HG03097 (cell line): ENCODE measurements at regions not wholly inside any gene's neighbourhood (a gene's known extent, or its start where the extent isn't known, plus 50 kb on each side); places are given as distances from the start of the nearest gene placed in this dataset.
A peak's percentile ranks its signal among the peaks of the same experiment; 100 is the strongest.

Source experiments
- ATAC-seq: cut with Tn5 transposase; IDR thresholded peaks from one replicate; pipeline ENCODE4 v1.9.1; 2021; ENCODE audit not compliant: unreplicated experiment, low FRiP score

DNA sequence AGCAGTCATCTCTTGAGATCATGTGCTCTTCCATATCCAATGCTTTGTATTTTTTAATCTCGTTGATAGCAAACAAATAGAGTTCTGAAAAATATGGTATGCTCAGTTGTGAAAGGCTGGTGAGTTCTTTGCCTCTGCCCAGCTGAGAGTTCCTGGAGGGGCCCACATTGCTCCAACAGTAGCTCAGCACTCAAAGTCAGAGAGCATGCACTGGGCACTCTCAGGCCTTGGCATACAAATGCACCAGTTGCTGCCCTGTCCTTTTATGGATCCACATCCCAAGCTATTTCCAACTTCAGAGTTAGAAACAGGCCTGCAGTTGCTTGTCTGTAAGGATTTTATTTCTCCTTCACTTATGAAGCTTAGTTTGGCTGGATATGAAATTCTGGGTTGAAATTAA lies 181.7 kb upstream of the CHRNA7 start:
- no peak for ATAC-seq

- ATAC-seq: no peak
Measured at GRCh38 chr15:31852933-31853799, 177.1 kb upstream of the CHRNA7 start.

DNA sequence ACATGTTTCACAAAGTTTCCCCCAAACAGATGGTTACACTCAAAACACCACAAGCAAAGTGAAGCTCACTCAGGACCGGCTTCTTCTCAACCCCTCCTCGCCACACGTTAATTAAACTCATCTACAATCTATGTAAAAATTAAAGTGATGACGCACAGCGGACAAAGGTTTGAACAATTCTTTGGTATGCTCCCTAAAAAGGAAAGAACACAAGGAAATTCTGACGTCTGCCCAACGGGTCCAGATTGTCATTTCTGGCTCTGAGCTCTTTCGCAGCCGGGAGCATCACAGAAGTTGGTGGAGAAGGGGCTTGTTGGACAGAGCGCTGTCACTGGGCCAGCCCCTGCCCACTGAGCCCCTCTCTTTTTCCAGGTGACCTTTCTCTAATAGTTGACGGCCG lies 173.7 kb upstream of the CHRNA7 start:
- no peak for ATAC-seq

GRCh38 chr15:31857194-31857593 lies 173.1 kb upstream of the CHRNA7 start:
- no peak for ATAC-seq

GRCh38 chr15:31858026-31858425 lies 172.3 kb upstream of the CHRNA7 start:
- no peak for ATAC-seq

DNA sequence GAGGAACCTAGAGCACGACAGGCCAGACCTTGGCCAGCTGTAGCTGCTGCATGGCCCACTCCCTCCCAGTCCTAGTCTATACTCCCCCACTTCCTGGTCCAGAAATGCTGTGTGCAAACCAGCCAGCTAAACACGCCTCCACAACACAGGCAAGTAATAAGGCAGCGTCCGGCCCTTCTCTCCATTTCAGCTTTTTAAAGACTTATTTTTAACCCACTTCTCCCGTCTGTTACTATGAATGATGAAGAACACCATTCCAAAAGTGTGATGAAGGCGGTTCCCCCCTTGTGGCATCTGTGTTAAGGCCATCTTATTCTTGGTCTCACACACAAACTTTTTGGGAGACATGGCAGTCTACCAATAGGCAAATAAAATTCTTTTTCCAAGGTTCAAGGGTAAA lies 164.1 kb upstream of the CHRNA7 start:
- no peak for ATAC-seq

DNA sequence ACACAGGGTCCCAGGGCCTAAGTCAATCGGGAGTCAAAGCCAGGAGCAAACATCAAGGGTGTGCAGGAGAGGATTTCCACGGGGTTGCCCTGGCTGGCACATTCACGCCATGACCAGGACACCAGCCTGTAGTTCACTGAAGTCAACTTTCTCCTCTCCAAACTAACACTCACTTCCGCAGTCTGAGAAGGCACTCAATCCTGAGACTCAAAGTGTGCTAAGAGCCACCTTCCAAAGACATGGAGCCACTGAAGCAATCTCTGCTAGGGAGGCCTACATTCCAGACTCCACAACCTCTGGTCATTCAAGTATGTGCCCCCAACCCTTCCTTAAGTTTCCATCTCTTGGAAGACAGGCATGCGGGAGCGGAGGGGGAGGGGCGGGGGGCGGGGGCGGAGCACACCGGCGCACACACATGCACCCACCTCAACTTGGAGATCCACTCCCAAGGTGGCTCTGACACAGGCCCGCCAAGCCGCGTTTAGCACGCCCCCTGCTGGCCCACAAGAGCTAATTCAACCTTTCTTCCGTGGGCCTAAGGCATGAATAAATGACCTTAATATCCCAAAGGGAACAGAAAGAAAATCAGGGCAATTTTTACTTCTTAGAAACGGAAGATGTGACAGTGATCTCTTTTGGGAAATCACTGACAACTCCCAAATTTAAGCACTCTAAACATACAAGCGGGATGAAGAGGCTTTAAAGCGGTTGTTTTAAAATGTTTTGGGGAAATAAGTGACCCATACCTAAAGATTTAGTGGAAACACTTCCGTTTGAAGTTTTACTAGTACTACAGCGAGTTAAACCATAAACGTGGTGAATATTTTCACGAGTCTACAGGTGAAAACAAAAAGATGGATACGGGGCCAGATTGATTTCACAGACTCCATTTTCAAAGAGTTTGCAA lies 162.5 kb upstream of the CHRNA7 start:
- ATAC-seq: no peak

DNA sequence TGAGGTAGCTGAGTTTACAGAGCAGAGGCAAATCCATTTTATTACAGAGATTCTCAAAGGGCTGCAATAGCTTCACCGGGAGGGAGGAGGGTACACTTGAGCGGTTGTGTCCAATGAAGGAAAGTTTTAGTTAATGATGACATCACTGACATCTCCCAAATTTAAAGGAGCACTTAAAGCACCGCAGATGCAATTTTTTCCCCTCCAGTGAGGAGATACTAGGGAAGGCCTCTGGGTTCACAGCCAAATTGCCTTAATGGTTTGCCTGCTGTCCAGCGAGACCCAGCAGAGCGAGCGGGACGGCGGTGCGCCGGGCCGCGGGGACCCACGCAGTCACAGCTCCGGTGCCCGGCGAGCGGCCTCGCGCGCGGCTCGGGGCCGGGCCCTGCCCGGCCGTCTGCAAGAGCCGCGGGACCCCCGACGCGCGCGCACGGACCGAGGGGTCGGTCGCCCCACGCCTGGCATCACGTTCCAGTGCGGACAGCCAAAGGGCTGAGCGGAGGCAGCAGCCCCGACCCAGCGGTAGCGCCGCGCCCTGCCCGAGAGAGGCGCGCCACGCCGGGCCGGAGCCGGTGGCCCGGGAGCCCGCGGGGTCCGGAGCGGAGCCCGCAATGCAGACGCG lies 160.5 kb upstream of the CHRNA7 start:
- no peak for ATAC-seq

- ATAC-seq: peak; percentile 90
Measured at GRCh38 chr15:31870328-31871165, 159.8 kb upstream of the CHRNA7 start, which contains the start of gene OTUD7A. TSS of gene OTUD7A (minus strand) at chr15:31870673.

- no peak for ATAC-seq
Measured at GRCh38 chr15:31871166-31871886, 159.0 kb upstream of the CHRNA7 start.

- ATAC-seq: no peak
Measured at GRCh38 chr15:31871887-31872281, 158.4 kb upstream of the CHRNA7 start.

DNA sequence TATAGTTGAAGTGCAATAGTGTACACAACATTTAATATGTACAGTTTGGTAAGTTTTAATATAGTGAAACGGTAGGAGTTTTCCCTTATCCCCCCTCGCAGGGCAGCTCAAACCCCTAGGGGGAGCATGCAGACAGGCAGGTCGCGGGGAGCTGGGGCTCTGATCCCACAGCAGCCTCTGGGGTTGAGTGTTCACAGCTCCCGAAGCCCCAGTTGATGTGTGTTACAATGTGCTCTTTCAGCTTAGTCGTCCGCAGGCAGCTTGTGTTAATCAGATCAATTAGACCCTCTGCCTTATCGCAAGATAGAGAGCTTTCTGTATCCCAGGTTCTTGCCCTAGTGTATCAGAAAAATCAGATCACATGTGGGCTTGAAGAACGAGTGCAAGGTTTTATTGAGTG lies 143.1 kb upstream of the CHRNA7 start:
- no peak for ATAC-seq

- ATAC-seq: no peak
Measured at GRCh38 chr15:31892513-31892912, 137.8 kb upstream of the CHRNA7 start.

DNA sequence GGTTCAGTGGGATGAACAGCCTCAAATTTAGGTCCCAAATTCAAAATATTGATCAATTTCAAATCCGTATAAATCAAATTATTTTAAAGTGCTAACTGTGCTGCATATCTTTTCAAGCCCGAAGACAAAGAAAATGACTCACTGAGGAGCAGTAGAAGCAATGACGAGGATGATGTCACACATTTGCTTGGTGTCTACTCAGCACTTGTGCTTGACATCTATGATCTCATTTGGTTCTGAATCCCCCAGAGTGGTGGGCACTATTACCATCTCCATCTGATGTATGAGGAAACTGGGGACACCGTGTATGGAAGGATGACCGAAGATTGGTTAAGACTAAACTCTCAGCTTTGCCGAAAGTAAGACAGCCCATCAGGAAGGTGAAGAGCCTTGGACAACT lies 136.5 kb upstream of the CHRNA7 start:
- no peak for ATAC-seq

DNA sequence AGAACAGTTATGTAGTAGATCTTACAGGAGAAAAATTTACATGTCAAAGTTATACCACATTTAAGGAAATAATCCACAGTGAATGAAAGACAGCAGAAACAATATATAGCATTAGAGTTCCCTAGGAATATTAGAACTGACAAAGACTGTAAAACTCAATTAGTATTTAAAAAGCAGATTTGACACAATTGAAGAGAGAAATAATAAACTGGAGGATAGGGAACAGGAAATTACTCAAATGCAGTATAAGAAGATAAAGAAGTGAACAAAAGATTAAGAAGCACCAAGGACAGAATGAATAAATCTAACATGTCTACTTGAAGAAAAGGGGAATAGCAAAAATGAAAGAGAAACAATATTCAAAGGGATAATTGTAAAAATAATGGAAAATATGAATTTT lies 132.6 kb upstream of the CHRNA7 start:
- no peak for ATAC-seq

DNA sequence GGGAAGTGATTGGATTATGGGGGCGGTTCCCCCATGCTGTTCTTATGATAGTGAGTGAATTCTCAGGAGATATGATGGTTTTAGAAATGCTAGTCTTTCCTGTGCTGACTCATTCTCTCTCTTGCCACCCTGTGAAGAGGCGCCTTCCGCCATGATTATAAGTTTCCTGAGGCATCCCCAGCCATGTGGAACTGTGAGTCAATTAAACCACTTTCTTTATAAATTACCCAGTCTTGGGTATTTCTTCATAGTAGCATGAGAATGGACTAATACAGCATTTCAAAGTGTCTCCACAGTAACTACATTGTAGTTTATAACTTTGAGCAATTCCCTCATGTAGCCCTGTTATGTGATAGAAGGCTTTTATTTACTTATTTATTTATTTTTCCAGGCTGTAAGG lies 128.8 kb upstream of the CHRNA7 start:
- no peak for ATAC-seq

GRCh38 chr15:31905054-31905453 lies 125.3 kb upstream of the CHRNA7 start:
- no peak for ATAC-seq

DNA sequence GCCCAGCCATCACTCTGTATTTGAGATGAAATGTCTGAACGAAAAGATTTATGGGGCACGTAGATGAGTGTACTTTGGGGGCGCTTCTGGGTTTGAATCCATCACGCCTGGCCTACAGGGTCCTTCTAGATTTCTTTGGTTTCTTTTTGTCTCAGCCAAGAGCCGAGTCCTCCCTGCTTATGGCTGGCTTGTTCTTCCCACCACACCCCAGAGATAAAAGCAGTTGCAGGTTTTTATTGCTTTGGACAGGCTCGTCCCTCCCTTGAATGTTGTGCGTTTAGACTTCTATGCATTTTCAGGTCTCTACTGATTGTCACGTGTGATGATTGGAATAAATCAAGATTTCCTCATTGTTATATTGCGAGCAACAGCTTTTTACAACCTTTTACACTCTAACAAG lies 104.8 kb upstream of the CHRNA7 start:
- no peak for ATAC-seq

DNA sequence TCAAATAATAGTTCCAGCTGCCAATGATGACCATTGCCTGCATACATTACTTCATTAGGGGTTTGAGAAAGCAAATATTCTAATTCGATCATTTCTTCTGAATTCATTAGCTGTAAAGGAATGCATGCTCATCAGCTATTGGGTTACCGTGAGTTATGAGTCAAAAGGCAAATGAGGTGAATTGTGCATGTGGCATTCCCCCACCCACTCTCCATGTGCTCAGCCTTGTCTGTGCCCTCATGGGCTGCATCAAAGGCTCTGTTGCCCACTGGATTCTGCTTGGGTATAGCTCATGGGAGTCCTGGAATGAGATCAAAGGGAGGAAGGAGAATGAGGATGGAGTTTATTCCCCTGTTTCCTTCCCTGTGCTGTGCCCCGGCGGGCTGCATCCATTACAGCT lies 99.3 kb upstream of the CHRNA7 start:
- no peak for ATAC-seq

DNA sequence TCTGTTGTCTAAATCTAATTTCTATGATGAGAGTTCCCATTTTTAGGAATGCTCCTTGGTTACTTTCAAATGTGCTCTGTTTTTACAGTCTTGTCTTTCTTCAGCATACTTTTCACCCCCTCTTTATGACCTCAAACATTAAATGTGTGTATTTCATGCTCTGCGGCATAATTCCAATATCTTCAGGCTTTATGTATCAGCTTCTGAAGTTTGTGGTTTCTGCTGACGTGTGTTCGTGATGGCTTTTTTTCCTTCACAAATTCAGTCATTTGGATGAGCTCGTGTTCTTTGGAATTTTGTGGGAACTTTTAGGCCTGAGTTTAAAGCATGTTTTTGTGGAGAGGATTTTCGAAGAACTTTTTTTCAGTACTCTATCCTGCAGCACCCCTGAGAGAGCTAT lies 97.7 kb upstream of the CHRNA7 start:
- ATAC-seq: no peak
